Breast epithelium (tissue), 3 donors: ENCODE measurements at regions not wholly inside any gene's neighbourhood (a gene's known extent, or its start where the extent isn't known, plus 50 kb on each side); places are given as distances from the start of the nearest gene placed in this dataset.

Experiments
- CTCF ChIP-seq, 3 donors: fragments of 450-650 bp; IDR thresholded peaks; one replicate each; pipeline ENCODE4 v1.5.1; 2016 to 2017; ENCODE audit warnings: antibody characterized with exemption in 3 of 3, mild to moderate bottlenecking in 3 of 3, moderate library complexity in 3 of 3
- POLR2A ChIP-seq: fragments of 450-650 bp; IDR thresholded peaks from one replicate; pipeline ENCODE4 v1.6.1; 2016; ENCODE audit warnings: antibody characterized with exemption, mild to moderate bottlenecking, moderate library complexity

- TF ChIP-seq CTCF (IDR thresholded peaks at IDR 0.05): no peak
- no peak for TF ChIP-seq POLR2A
Observed at GRCh38 chr3:78221300-78221699, 1181.4 kb downstream of the ROBO2 start.
